Erythroblast (primary cell): ENCODE measurements at regions not wholly inside any gene's neighbourhood (a gene's known extent, or its start where the extent isn't known, plus 50 kb on each side); places are given as distances from the start of the nearest gene placed in this dataset.

Source experiments
- DNase-seq, 2 experiments: peaks; one replicate each; lab custom pipeline; 2025; lab: John Stamatoyannopoulos, UW
- GATA1 ChIP-seq: IDR thresholded peaks from 2 replicates; pipeline ENCODE4 v1.6.1; 2011; ENCODE audit warnings: low read depth, mild to moderate bottlenecking, control low read depth, low read length, moderate library complexity
- POLR2A ChIP-seq: IDR thresholded peaks from 2 replicates; pipeline ENCODE4 v1.6.1; 2011; ENCODE audit warnings: mild to moderate bottlenecking, low read length

- TF ChIP-seq GATA1 (no peak), POLR2A (no peak)
- no peak for DNase-seq
These were observed 176.4 kb downstream of the PTPN20 start for GRCh38 chr10:47087667-47088066.

GRCh38 chr10:47088656-47089354 is 177.6 kb downstream of the PTPN20 start:
- DNase-seq: no peak

GRCh38 chr10:47090042-47090441 is 178.8 kb downstream of the PTPN20 start:
- TF ChIP-seq POLR2A (no peak), GATA1 (no peak)
- DNase-seq: no peak

More at GRCh38 chr10:47088656-47089354, 177.6 kb downstream of the PTPN20 start:
- TF ChIP-seq POLR2A (no peak), GATA1 (no peak)

GRCh38 chr10:47090903-47091302 is 179.7 kb downstream of the PTPN20 start:
- no peak for DNase-seq
- TF ChIP-seq GATA1: no peak
- no peak for TF ChIP-seq POLR2A

GRCh38 chr10:47091421-47091820 is 180.2 kb downstream of the PTPN20 start:
- DNase-seq: no peak
- TF ChIP-seq POLR2A (no peak), GATA1 (no peak)

- no peak for TF ChIP-seq GATA1
- DNase-seq: no peak
These were observed 181.1 kb downstream of the PTPN20 start for GRCh38 chr10:47092376-47092775.

- TF ChIP-seq POLR2A: no peak
- no peak for TF ChIP-seq GATA1
- no peak for DNase-seq
These were observed 181.6 kb downstream of the PTPN20 start for GRCh38 chr10:47092831-47093230.

- no peak for TF ChIP-seq POLR2A
- TF ChIP-seq GATA1: no peak
- DNase-seq: no peak
These were observed 182.9 kb downstream of the PTPN20 start for GRCh38 chr10:47094126-47094525.

GRCh38 chr10:47094636-47095035 is 183.4 kb downstream of the PTPN20 start:
- DNase-seq: no peak
- TF ChIP-seq GATA1: no peak
- TF ChIP-seq POLR2A: no peak

- DNase-seq: no peak
- TF ChIP-seq GATA1 (no peak), POLR2A (no peak)
These were observed 184.0 kb downstream of the PTPN20 start for GRCh38 chr10:47095211-47095610.

GRCh38 chr10:47095848-47096612 is 184.8 kb downstream of the PTPN20 start:
- DNase-seq: peak in 1 of 2 experiments; percentile 4
- no peak for TF ChIP-seq GATA1
- TF ChIP-seq POLR2A: no peak

- DNase-seq: no peak
- TF ChIP-seq POLR2A: no peak
- no peak for TF ChIP-seq GATA1
These were observed 187.0 kb downstream of the PTPN20 start for GRCh38 chr10:47098238-47098637.

- no peak for DNase-seq
- TF ChIP-seq POLR2A: no peak
- no peak for TF ChIP-seq GATA1
These were observed 187.7 kb downstream of the PTPN20 start for GRCh38 chr10:47098964-47099363.

- no peak for DNase-seq
- TF ChIP-seq GATA1 (no peak), POLR2A (no peak)
These were observed 188.2 kb downstream of the PTPN20 start for GRCh38 chr10:47099474-47099873.

- TF ChIP-seq POLR2A: no peak
- no peak for TF ChIP-seq GATA1
- no peak for DNase-seq
These were observed 190.0 kb downstream of the PTPN20 start for GRCh38 chr10:47101196-47101595.
